Mesothelial cell of epicardium (in vitro differentiated cells): ENCODE measurements at regions not wholly inside any gene's neighbourhood (a gene's known extent, or its start where the extent isn't known, plus 50 kb on each side); places are given as distances from the start of the nearest gene placed in this dataset.
A peak's percentile ranks its signal among the peaks of the same experiment; 100 is the strongest.

Experiments used
- DNase-seq, 2 experiments: peaks; one replicate each; pipeline ENCODE4 v3.0.0; 2021; ENCODE audit warnings: low spot score in 2 of 2; ENCODE audit not compliant: unreplicated experiment in 2 of 2
- H3K27ac Mint-ChIP-seq: 2 replicates; pipeline ENCODE4 v1.8.0; 2021; ENCODE audit warnings: mixed read lengths
- H3K27me3 Mint-ChIP-seq: 2 replicates; pipeline ENCODE4 v1.8.0; 2021; ENCODE audit warnings: low read depth, mixed read lengths
- H3K36me3 Mint-ChIP-seq: 2 replicates; pipeline ENCODE4 v1.8.0; 2021; ENCODE audit warnings: mixed read lengths
- H3K4me1 Mint-ChIP-seq: 2 replicates; pipeline ENCODE4 v1.8.0; 2021; ENCODE audit warnings: mixed read lengths
- H3K4me3 Mint-ChIP-seq: 2 replicates; pipeline ENCODE4 v1.8.0; 2021; ENCODE audit warnings: mild to moderate bottlenecking, moderate library complexity, mixed read lengths
- H3K9me3 Mint-ChIP-seq: 2 replicates; pipeline ENCODE4 v1.8.0; 2021; ENCODE audit warnings: mixed read lengths
- TF ChIP-seq, protein P1 (sequence below): fragments of 200-600 bp; sonication (generic); IDR thresholded peaks from one replicate; pipeline ENCODE4 v1.5.0; 2021; ENCODE audit warnings: antibody characterized with exemption; ENCODE audit not compliant: unreplicated experiment

DNA sequence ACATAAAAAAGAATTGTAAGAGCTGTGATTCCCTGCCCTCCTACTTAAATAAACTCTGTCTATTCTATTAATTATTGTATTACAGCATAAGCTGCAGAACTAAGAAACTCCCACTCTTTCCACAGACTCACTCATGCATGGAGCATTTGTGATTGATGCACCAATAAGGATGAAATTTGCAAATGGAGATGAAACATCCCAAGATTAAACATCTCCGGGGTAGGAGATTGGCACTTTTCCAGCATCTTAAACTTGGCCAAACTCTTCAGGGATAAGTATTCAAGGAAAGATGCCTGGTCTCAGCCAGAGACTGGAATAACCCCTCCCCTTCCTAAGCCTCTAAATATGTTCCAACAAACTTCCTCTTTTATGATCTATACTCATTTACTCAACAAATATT lies 472.0 kb downstream of the ACTL7B start:
- Mint-ChIP-seq H3K4me1 (peaks cover 29% of the 10 kb centered on the region), H3K27me3 (no peaks in the 10 kb centered on the region), H3K4me3 (no peak overlapping the region), H3K27ac (no peak overlapping the region), H3K9me3 (no peaks in the 10 kb centered on the region), H3K36me3 (no peaks in the 10 kb centered on the region)
- TF ChIP-seq, protein P1, sequence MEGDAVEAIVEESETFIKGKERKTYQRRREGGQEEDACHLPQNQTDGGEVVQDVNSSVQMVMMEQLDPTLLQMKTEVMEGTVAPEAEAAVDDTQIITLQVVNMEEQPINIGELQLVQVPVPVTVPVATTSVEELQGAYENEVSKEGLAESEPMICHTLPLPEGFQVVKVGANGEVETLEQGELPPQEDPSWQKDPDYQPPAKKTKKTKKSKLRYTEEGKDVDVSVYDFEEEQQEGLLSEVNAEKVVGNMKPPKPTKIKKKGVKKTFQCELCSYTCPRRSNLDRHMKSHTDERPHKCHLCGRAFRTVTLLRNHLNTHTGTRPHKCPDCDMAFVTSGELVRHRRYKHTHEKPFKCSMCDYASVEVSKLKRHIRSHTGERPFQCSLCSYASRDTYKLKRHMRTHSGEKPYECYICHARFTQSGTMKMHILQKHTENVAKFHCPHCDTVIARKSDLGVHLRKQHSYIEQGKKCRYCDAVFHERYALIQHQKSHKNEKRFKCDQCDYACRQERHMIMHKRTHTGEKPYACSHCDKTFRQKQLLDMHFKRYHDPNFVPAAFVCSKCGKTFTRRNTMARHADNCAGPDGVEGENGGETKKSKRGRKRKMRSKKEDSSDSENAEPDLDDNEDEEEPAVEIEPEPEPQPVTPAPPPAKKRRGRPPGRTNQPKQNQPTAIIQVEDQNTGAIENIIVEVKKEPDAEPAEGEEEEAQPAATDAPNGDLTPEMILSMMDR: no peak
- no peak for DNase-seq

DNA sequence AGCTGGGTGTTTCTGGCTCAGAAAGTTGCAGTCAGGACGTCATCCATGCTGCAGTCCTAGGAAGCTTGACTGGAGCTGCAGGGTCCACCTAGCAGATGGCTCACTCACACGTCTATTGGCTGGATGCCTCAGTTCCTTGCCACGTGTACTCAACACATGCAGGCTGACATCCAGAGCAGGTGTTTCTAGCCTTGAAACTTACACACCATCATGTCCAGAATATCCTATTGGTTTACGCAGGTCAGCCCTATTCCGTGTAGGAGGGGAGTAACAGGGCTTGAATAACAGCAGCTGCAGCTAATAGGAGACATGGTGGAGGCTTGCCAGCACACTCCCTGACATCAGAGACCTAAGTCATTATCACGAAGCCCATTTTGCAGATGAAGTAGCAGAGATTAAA lies 473.5 kb downstream of the ACTL7B start:
- H3K9me3 Mint-ChIP-seq: no peaks in the 10 kb centered on the region
- no peaks in the 10 kb centered on the region for H3K27me3 Mint-ChIP-seq
- DNase-seq: no peak
- H3K4me1 Mint-ChIP-seq: peaks cover 32% of the 10 kb centered on the region
- TF ChIP-seq, protein P1: no peak
- no peak overlapping the region for H3K4me3 Mint-ChIP-seq
- no peaks in the 10 kb centered on the region for H3K36me3 Mint-ChIP-seq
- no peak overlapping the region for H3K27ac Mint-ChIP-seq

DNA sequence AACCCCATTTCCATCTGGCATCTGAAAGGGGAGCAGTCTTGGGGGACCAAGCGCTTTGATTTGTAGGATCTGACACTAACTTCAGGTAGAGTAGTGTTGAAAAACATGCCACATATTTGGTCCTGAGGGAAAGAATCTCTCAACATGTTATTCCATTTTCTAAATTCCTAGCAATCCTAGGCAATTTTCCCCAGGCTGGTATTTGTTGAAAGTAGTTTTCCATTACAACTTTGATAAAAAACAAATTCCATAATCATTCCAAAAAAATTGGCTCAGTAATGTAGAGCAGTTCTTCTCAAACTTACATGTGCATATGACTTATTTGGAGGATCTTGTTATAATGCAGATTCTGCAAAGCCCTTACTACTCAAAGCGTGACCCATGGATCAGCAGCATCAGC lies 477.9 kb downstream of the ACTL7B start:
- H3K27ac Mint-ChIP-seq: no peak overlapping the region
- peaks cover 15% of the 10 kb centered on the region for H3K9me3 Mint-ChIP-seq
- no peak for DNase-seq
- H3K4me3 Mint-ChIP-seq: no peak overlapping the region
- H3K27me3 Mint-ChIP-seq: no peaks in the 10 kb centered on the region
- H3K36me3 Mint-ChIP-seq: peaks cover 2% of the 10 kb centered on the region
- TF ChIP-seq, protein P1: no peak
- peaks cover 13% of the 10 kb centered on the region for H3K4me1 Mint-ChIP-seq

DNA sequence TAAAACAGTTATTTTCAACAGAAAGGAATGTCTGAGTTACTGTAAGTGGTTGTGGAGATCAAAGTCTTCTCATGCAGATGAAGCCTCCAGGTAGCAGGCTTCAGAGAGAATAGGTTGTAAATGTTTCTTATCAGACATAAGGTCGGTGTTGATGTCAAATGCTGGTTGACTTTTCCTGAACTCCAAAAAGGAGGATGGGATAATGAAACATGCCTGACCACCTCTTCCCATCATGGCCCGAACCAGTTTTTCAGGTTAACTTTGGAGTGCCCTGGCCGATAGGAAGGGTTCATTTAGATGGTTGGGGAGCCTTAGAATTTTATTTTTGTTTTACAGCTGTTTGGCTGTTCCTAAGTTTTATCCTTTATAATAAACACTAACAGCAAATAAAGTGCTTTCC lies 478.4 kb downstream of the ACTL7B start:
- Mint-ChIP-seq H3K36me3 (peaks cover 2% of the 10 kb centered on the region), H3K4me3 (no peak overlapping the region), H3K9me3 (peaks cover 20% of the 10 kb centered on the region), H3K27me3 (no peaks in the 10 kb centered on the region), H3K27ac (peak overlapping the region; percentile 33), H3K4me1 (peaks cover 11% of the 10 kb centered on the region)
- DNase-seq: no peak
- TF ChIP-seq, protein P1: no peak

DNA sequence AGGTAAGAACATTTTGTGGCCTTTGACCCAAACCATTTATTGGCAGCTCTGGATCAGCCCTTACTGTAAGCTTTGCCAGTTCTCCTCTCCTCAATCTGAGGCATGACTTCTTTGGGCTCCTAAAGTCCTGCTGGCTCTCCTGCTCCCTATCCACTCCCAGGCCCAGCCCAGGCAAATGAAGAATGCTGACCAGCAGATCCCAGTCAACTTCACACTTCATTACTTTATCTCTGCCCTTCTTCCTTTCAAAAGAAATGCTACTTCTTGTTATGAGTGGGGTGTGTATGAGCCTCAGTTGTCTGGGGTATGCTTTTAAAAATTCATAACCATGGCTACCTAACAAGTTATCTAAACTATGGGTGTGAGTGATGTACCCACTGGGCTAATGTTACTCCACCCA lies 479.6 kb downstream of the ACTL7B start:
- DNase-seq: no peak
- peaks cover 10% of the 10 kb centered on the region for H3K4me1 Mint-ChIP-seq
- TF ChIP-seq, protein P1: no peak
- H3K27me3 Mint-ChIP-seq: no peaks in the 10 kb centered on the region
- H3K9me3 Mint-ChIP-seq: peaks cover 33% of the 10 kb centered on the region
- H3K36me3 Mint-ChIP-seq: peaks cover 2% of the 10 kb centered on the region
- H3K4me3 Mint-ChIP-seq: no peak overlapping the region
- H3K27ac Mint-ChIP-seq: no peak overlapping the region

DNA sequence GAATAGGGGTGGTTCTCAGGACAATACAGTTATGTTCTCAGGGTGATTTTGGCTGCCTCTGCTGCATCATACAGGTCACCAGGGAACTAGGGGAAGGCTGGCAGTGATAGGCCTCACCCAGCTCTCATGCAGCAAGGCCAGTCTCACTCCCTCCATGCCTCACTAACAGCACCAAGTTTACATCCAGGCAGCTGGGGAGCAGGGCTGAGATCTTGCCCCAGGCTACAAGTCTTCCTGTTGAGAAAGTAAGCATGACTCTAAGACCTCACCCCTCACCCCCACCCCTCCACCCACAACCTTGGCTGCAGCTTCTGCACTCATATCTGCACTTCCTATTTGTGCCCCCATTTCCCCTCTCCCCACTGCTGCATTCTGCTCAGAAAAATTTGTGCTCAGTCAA lies 481.2 kb downstream of the ACTL7B start:
- DNase-seq: no peak
- no peak overlapping the region for H3K27ac Mint-ChIP-seq
- peaks cover 2% of the 10 kb centered on the region for H3K36me3 Mint-ChIP-seq
- H3K27me3 Mint-ChIP-seq: no peaks in the 10 kb centered on the region
- TF ChIP-seq, protein P1: no peak
- H3K4me3 Mint-ChIP-seq: no peak overlapping the region
- H3K9me3 Mint-ChIP-seq: peaks cover 47% of the 10 kb centered on the region
- peaks cover 10% of the 10 kb centered on the region for H3K4me1 Mint-ChIP-seq
